ENCODE measurements at regions not wholly inside any gene's neighbourhood (a gene's known extent, or its start where the extent isn't known, plus 50 kb on each side); places are given as distances from the start of the nearest gene placed in this dataset.
A peak's percentile ranks its signal among the peaks of the same experiment; 100 is the strongest.

GRCh38 chr6:76465410-76465809, 392.9 kb upstream of the IMPG1 start:
- H3K4me3 Mint-ChIP-seq, result no peak overlapping the region
- H3K27ac Mint-ChIP-seq, result peak overlapping the region; percentile 15
- H3K4me1 Mint-ChIP-seq, result no peaks in the 10 kb centered on the region
- no peaks in the 10 kb centered on the region for H3K27me3 Mint-ChIP-seq
- H3K36me3 Mint-ChIP-seq, result no peaks in the 10 kb centered on the region
- H3K9me3 Mint-ChIP-seq, result no peaks in the 10 kb centered on the region

- no peaks in the 10 kb centered on the region for H3K27me3 Mint-ChIP-seq
- no peaks in the 10 kb centered on the region for H3K9me3 Mint-ChIP-seq
- no peaks in the 10 kb centered on the region for H3K36me3 Mint-ChIP-seq
- H3K27ac Mint-ChIP-seq, result no peak overlapping the region
- no peak overlapping the region for H3K4me3 Mint-ChIP-seq
- H3K4me1 Mint-ChIP-seq, result no peaks in the 10 kb centered on the region
Observed at GRCh38 chr6:76453270-76453669, 380.8 kb upstream of the IMPG1 start.

- Mint-ChIP-seq H3K36me3 (no peaks in the 10 kb centered on the region), H3K27ac (no peak overlapping the region), H3K9me3 (no peaks in the 10 kb centered on the region), H3K27me3 (no peaks in the 10 kb centered on the region), H3K4me3 (no peak overlapping the region), H3K4me1 (no peaks in the 10 kb centered on the region)
Observed at GRCh38 chr6:76451926-76452709, 379.7 kb upstream of the IMPG1 start.

GRCh38 chr6:76448109-76448508, 375.6 kb upstream of the IMPG1 start:
- Mint-ChIP-seq H3K27ac (no peak overlapping the region), H3K9me3 (no peaks in the 10 kb centered on the region), H3K36me3 (no peaks in the 10 kb centered on the region), H3K4me1 (no peaks in the 10 kb centered on the region), H3K4me3 (no peak overlapping the region), H3K27me3 (no peaks in the 10 kb centered on the region)

GRCh38 chr6:76441875-76442274, 369.4 kb upstream of the IMPG1 start:
- no peaks in the 10 kb centered on the region for H3K27me3 Mint-ChIP-seq
- no peak overlapping the region for H3K27ac Mint-ChIP-seq
- H3K36me3 Mint-ChIP-seq, result no peaks in the 10 kb centered on the region
- H3K4me1 Mint-ChIP-seq, result no peaks in the 10 kb centered on the region
- H3K9me3 Mint-ChIP-seq, result peaks cover 14% of the 10 kb centered on the region
- H3K4me3 Mint-ChIP-seq, result no peak overlapping the region

GRCh38 chr6:76439811-76440210, 367.3 kb upstream of the IMPG1 start:
- Mint-ChIP-seq H3K4me1 (no peaks in the 10 kb centered on the region), H3K9me3 (peaks cover 16% of the 10 kb centered on the region), H3K27ac (no peak overlapping the region), H3K36me3 (no peaks in the 10 kb centered on the region), H3K27me3 (no peaks in the 10 kb centered on the region), H3K4me3 (no peak overlapping the region)

GRCh38 chr6:76438768-76439167, 366.3 kb upstream of the IMPG1 start:
- H3K27me3 Mint-ChIP-seq, result no peaks in the 10 kb centered on the region
- H3K9me3 Mint-ChIP-seq, result peaks cover 18% of the 10 kb centered on the region
- no peak overlapping the region for H3K4me3 Mint-ChIP-seq
- H3K27ac Mint-ChIP-seq, result no peak overlapping the region
- no peaks in the 10 kb centered on the region for H3K4me1 Mint-ChIP-seq
- no peaks in the 10 kb centered on the region for H3K36me3 Mint-ChIP-seq

- H3K4me1 Mint-ChIP-seq, result no peaks in the 10 kb centered on the region
- H3K27ac Mint-ChIP-seq, result no peak overlapping the region
- H3K27me3 Mint-ChIP-seq, result no peaks in the 10 kb centered on the region
- no peaks in the 10 kb centered on the region for H3K36me3 Mint-ChIP-seq
- no peak overlapping the region for H3K4me3 Mint-ChIP-seq
- peaks cover 12% of the 10 kb centered on the region for H3K9me3 Mint-ChIP-seq
Observed at GRCh38 chr6:76435174-76435573, 362.7 kb upstream of the IMPG1 start.

GRCh38 chr6:76422511-76423213, 350.2 kb upstream of the IMPG1 start:
- Mint-ChIP-seq H3K27me3 (no peaks in the 10 kb centered on the region), H3K27ac (no peak overlapping the region), H3K9me3 (peaks cover 2% of the 10 kb centered on the region), H3K36me3 (no peaks in the 10 kb centered on the region), H3K4me1 (no peaks in the 10 kb centered on the region), H3K4me3 (no peak overlapping the region)

GRCh38 chr6:76420094-76420493, 347.6 kb upstream of the IMPG1 start:
- H3K4me3 Mint-ChIP-seq, result no peak overlapping the region
- H3K27me3 Mint-ChIP-seq, result no peaks in the 10 kb centered on the region
- no peaks in the 10 kb centered on the region for H3K36me3 Mint-ChIP-seq
- H3K27ac Mint-ChIP-seq, result no peak overlapping the region
- H3K4me1 Mint-ChIP-seq, result no peaks in the 10 kb centered on the region
- no peaks in the 10 kb centered on the region for H3K9me3 Mint-ChIP-seq

GRCh38 chr6:76418560-76419223, 346.2 kb upstream of the IMPG1 start:
- no peak overlapping the region for H3K27ac Mint-ChIP-seq
- no peak overlapping the region for H3K4me3 Mint-ChIP-seq
- H3K9me3 Mint-ChIP-seq, result no peaks in the 10 kb centered on the region
- H3K36me3 Mint-ChIP-seq, result no peaks in the 10 kb centered on the region
- no peaks in the 10 kb centered on the region for H3K4me1 Mint-ChIP-seq
- no peaks in the 10 kb centered on the region for H3K27me3 Mint-ChIP-seq

- Mint-ChIP-seq H3K27ac (no peak overlapping the region), H3K4me3 (no peak overlapping the region), H3K27me3 (no peaks in the 10 kb centered on the region), H3K36me3 (no peaks in the 10 kb centered on the region), H3K9me3 (no peaks in the 10 kb centered on the region), H3K4me1 (no peaks in the 10 kb centered on the region)
Observed at GRCh38 chr6:76416821-76417605, 344.6 kb upstream of the IMPG1 start.

GRCh38 chr6:76403064-76403463, 330.6 kb upstream of the IMPG1 start:
- no peaks in the 10 kb centered on the region for H3K27me3 Mint-ChIP-seq
- no peaks in the 10 kb centered on the region for H3K36me3 Mint-ChIP-seq
- H3K4me1 Mint-ChIP-seq, result no peaks in the 10 kb centered on the region
- H3K4me3 Mint-ChIP-seq, result no peak overlapping the region
- H3K27ac Mint-ChIP-seq, result no peak overlapping the region
- H3K9me3 Mint-ChIP-seq, result peaks cover 8% of the 10 kb centered on the region

- Mint-ChIP-seq H3K36me3 (no peaks in the 10 kb centered on the region), H3K9me3 (no peaks in the 10 kb centered on the region), H3K4me3 (no peak overlapping the region), H3K4me1 (no peaks in the 10 kb centered on the region), H3K27ac (no peak overlapping the region), H3K27me3 (no peaks in the 10 kb centered on the region)
Observed at GRCh38 chr6:76397966-76398365, 325.5 kb upstream of the IMPG1 start.

GRCh38 chr6:76382201-76382600, 309.7 kb upstream of the IMPG1 start:
- H3K9me3 Mint-ChIP-seq, result peaks cover 22% of the 10 kb centered on the region
- no peak overlapping the region for H3K27ac Mint-ChIP-seq
- no peak overlapping the region for H3K4me3 Mint-ChIP-seq
- H3K4me1 Mint-ChIP-seq, result no peaks in the 10 kb centered on the region
- H3K36me3 Mint-ChIP-seq, result no peaks in the 10 kb centered on the region
- H3K27me3 Mint-ChIP-seq, result no peaks in the 10 kb centered on the region
